GM12878 (cell line): ENCODE measurements at regions not wholly inside any gene's neighbourhood (a gene's known extent, or its start where the extent isn't known, plus 50 kb on each side); places are given as distances from the start of the nearest gene placed in this dataset.

Experiments used
- CBFB ChIP-seq: IDR thresholded peaks from 2 replicates; pipeline ENCODE4 v1.6.1; 2016; ENCODE audit warnings: antibody characterized with exemption, low read depth
- ETV6 ChIP-seq, 2 experiments: fragments of 450-650 bp in 1 of 2; IDR thresholded peaks in 1 of 2; conservative IDR thresholded peaks in 1 of 2; 2 replicates each; pipeline ENCODE4 v1.6.1; 2014; ENCODE audit warnings: antibody characterized with exemption in 1 of 2, borderline replicate concordance in 1 of 2, low read depth in 1 of 2, mild to moderate bottlenecking in 1 of 2, moderate library complexity in 1 of 2
- FOS ChIP-seq: IDR thresholded peaks from 3 replicates; pipeline ENCODE4 v1.6.1; 2011; ENCODE audit warnings: borderline replicate concordance; ENCODE audit not compliant: insufficient read length; ENCODE audit errors: extremely low read depth
- IKZF2 ChIP-seq, 2 experiments: fragments of 450-650 bp; IDR thresholded peaks; 2 replicates each; pipeline ENCODE4 v1.6.1; 2017; ENCODE audit warnings: mild to moderate bottlenecking in 2 of 2, moderate library complexity in 2 of 2
- JUNB ChIP-seq: IDR thresholded peaks from 2 replicates; pipeline ENCODE4 v1.6.1; 2016; ENCODE audit warnings: antibody characterized with exemption, mild to moderate bottlenecking
- MXI1 ChIP-seq: fragments of 150-350 bp; IDR thresholded peaks from 2 replicates; pipeline ENCODE4 v1.6.1; 2011; ENCODE audit warnings: low read depth, mild to moderate bottlenecking, inconsistent platforms, low read length, improper control_type of control experiment
- NFXL1 ChIP-seq: fragments of 450-650 bp; IDR thresholded peaks from 2 replicates; pipeline ENCODE4 v1.6.1; 2017; ENCODE audit warnings: antibody characterized with exemption, mild to moderate bottlenecking, borderline replicate concordance
- NFYB ChIP-seq: IDR thresholded peaks from 2 replicates; pipeline ENCODE4 v1.6.1; 2011; ENCODE audit warnings: low read depth, mild to moderate bottlenecking, low read length, improper control_type of control experiment, moderate library complexity; ENCODE audit not compliant: insufficient read depth
- POU2F2 ChIP-seq: IDR thresholded peaks from 3 replicates; pipeline ENCODE4 v1.6.1; 2011; ENCODE audit warnings: low read depth, mild to moderate bottlenecking, low read length, borderline replicate concordance
- RAD21 ChIP-seq: IDR thresholded peaks from 2 replicates; pipeline ENCODE4 v1.6.1; 2011; ENCODE audit warnings: mild to moderate bottlenecking, low read depth, low read length, moderate library complexity; ENCODE audit not compliant: insufficient read depth
- RAD51 ChIP-seq: fragments of 450-650 bp; IDR thresholded peaks from 2 replicates; pipeline ENCODE4 v1.6.1; 2016; ENCODE audit warnings: moderate library complexity, mild to moderate bottlenecking, inconsistent platforms
- RCOR1 ChIP-seq: conservative IDR thresholded peaks from 2 replicates; pipeline ENCODE4 v1.6.1; 2012; ENCODE audit warnings: low read depth, low read length, improper control_type of control experiment
- RUNX3 ChIP-seq: IDR thresholded peaks from 2 replicates; pipeline ENCODE4 v1.6.1; 2012; ENCODE audit warnings: low read length, inconsistent platforms
- TCF12 ChIP-seq: IDR thresholded peaks from 2 replicates; pipeline ENCODE4 v1.6.1; 2011; ENCODE audit warnings: low read depth, mild to moderate bottlenecking, low read length
- YY1 ChIP-seq: IDR thresholded peaks from 2 replicates; pipeline ENCODE4 v1.6.1; 2011; ENCODE audit warnings: low read depth, mild to moderate bottlenecking, low read length
- ZBED1 ChIP-seq: IDR thresholded peaks from 2 replicates; pipeline ENCODE4 v1.6.1; 2016; ENCODE audit warnings: borderline replicate concordance
- TF ChIP-seq, protein P1 (sequence below): fragments of 450-650 bp; IDR thresholded peaks from 2 replicates; pipeline ENCODE4 v1.6.1; 2017; ENCODE audit warnings: mild to moderate bottlenecking, low read depth, inconsistent platforms; ENCODE audit not compliant: poor library complexity, severe bottlenecking
- TF ChIP-seq, protein P2 (sequence below): fragments of 450-650 bp; IDR thresholded peaks from 2 replicates; pipeline ENCODE4 v1.6.1; 2017; ENCODE audit warnings: mild to moderate bottlenecking
- TF ChIP-seq, protein P3 (sequence below), 3 experiments: IDR thresholded peaks in 2 of 3; conservative IDR thresholded peaks in 1 of 3; 2 replicates each; pipeline ENCODE4 v1.5.1; 2011; ENCODE audit warnings: low read depth in 3 of 3, low read length in 3 of 3, mild to moderate bottlenecking in 3 of 3, control low read depth in 2 of 3, moderate library complexity in 2 of 3, inconsistent platforms in 1 of 3, mixed read lengths in 1 of 3; ENCODE audit not compliant: control insufficient read depth in 2 of 3, insufficient read depth in 1 of 3; ENCODE audit errors: extremely low read depth in 1 of 3
- TF ChIP-seq, protein P4 (sequence below): fragments of 450-650 bp; IDR thresholded peaks from 2 replicates; pipeline ENCODE4 v1.6.1; 2017; ENCODE audit warnings: low read depth, mild to moderate bottlenecking, moderate library complexity

DNA sequence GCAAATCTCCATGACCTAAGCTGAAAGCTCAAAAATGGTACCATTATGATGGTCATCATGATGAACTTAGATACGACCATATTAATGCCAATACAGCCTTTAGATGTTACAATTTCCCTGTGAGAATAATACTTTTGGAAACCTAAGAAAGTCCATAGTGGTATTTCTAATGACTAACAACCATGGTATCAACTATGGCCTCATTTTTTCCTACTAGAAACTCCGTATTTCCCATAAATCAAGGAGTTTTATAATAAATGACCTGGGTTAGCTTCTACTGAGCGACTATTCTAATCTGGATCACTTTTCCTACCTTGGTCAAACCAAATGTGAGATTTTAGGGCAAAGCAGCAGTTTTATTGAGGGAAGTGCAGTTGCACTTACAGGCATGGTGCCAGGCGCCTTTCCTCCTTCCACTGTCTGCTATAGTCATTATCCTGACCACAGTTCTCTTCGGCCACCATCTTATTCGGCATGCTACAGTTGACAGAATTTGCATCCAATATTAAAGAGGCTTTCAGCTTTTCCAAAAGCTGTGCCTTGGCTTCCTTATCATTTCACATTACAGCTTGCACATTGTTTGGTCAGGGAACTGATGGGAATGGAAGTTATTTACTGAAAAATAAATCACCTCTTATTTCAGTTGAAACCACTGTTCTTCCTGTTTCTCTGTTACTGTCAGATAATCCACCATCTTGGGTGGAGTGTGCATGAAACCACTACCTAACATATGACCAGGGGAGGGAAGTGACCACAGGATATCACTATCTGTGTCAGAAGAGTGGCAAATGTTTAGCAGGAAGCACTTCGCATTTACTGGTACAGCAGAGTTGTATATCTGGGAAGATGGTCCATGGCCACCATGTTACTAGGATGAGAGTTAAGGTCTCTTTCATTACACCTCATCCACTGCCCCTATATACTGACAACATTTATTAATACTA is 74.5 kb upstream of the PICALM start (continued):
- TF ChIP-seq, protein P1, sequence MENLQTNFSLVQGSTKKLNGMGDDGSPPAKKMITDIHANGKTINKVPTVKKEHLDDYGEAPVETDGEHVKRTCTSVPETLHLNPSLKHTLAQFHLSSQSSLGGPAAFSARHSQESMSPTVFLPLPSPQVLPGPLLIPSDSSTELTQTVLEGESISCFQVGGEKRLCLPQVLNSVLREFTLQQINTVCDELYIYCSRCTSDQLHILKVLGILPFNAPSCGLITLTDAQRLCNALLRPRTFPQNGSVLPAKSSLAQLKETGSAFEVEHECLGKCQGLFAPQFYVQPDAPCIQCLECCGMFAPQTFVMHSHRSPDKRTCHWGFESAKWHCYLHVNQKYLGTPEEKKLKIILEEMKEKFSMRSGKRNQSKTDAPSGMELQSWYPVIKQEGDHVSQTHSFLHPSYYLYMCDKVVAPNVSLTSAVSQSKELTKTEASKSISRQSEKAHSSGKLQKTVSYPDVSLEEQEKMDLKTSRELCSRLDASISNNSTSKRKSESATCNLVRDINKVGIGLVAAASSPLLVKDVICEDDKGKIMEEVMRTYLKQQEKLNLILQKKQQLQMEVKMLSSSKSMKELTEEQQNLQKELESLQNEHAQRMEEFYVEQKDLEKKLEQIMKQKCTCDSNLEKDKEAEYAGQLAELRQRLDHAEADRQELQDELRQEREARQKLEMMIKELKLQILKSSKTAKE, result no peak
- TF ChIP-seq FOS (no peak), RCOR1 (no peak), ZBED1 (no peak), IKZF2 (IDR thresholded peaks at IDR 0.05) (peak; percentile 31 to 42; a peak in 1 of 4 replicates), RUNX3 (peak; percentile 85), JUNB (no peak), CBFB (no peak), RAD21 (no peak), RAD51 (no peak), YY1 (peak; percentile 69), POU2F2 (no peak), TCF12 (no peak), NFXL1 (no peak), NFYB (no peak), ETV6 (conservative IDR thresholded peaks at IDR 0.05 in 1 of 2, IDR thresholded peaks at IDR 0.05 in 1 of 2; ENCODE audit: borderline replicate concordance in 1 of 2, low read depth in 1 of 2) (0 out of 4 replicates have a peak, but pooled peaks of 1 of the 2 experiments have one; percentile 17), MXI1 (no peak)
- TF ChIP-seq, protein P2, sequence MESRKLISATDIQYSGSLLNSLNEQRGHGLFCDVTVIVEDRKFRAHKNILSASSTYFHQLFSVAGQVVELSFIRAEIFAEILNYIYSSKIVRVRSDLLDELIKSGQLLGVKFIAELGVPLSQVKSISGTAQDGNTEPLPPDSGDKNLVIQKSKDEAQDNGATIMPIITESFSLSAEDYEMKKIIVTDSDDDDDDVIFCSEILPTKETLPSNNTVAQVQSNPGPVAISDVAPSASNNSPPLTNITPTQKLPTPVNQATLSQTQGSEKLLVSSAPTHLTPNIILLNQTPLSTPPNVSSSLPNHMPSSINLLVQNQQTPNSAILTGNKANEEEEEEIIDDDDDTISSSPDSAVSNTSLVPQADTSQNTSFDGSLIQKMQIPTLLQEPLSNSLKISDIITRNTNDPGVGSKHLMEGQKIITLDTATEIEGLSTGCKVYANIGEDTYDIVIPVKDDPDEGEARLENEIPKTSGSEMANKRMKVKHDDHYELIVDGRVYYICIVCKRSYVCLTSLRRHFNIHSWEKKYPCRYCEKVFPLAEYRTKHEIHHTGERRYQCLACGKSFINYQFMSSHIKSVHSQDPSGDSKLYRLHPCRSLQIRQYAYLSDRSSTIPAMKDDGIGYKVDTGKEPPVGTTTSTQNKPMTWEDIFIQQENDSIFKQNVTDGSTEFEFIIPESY, result no peak
- TF ChIP-seq, protein P3, sequence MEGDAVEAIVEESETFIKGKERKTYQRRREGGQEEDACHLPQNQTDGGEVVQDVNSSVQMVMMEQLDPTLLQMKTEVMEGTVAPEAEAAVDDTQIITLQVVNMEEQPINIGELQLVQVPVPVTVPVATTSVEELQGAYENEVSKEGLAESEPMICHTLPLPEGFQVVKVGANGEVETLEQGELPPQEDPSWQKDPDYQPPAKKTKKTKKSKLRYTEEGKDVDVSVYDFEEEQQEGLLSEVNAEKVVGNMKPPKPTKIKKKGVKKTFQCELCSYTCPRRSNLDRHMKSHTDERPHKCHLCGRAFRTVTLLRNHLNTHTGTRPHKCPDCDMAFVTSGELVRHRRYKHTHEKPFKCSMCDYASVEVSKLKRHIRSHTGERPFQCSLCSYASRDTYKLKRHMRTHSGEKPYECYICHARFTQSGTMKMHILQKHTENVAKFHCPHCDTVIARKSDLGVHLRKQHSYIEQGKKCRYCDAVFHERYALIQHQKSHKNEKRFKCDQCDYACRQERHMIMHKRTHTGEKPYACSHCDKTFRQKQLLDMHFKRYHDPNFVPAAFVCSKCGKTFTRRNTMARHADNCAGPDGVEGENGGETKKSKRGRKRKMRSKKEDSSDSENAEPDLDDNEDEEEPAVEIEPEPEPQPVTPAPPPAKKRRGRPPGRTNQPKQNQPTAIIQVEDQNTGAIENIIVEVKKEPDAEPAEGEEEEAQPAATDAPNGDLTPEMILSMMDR (IDR thresholded peaks at IDR 0.05 in 2 of 3, conservative IDR thresholded peaks at IDR 0.05 in 1 of 3; ENCODE audit: control insufficient read depth in 2 of 3, extremely low read depth in 1 of 3, insufficient read depth in 1 of 3, low read depth in 3 of 3, low read length in 3 of 3), result no peak
- TF ChIP-seq, protein P4, sequence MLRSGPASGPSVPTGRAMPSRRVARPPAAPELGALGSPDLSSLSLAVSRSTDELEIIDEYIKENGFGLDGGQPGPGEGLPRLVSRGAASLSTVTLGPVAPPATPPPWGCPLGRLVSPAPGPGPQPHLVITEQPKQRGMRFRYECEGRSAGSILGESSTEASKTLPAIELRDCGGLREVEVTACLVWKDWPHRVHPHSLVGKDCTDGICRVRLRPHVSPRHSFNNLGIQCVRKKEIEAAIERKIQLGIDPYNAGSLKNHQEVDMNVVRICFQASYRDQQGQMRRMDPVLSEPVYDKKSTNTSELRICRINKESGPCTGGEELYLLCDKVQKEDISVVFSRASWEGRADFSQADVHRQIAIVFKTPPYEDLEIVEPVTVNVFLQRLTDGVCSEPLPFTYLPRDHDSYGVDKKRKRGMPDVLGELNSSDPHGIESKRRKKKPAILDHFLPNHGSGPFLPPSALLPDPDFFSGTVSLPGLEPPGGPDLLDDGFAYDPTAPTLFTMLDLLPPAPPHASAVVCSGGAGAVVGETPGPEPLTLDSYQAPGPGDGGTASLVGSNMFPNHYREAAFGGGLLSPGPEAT, result no peak
